Neural cell (in vitro differentiated cells): ENCODE measurements at regions not wholly inside any gene's neighbourhood (a gene's known extent, or its start where the extent isn't known, plus 50 kb on each side); places are given as distances from the start of the nearest gene placed in this dataset.

Experiments used
- H2AFZ ChIP-seq: fragments of 200-600, 300-800 bp; sonication (generic), shearing (Covaris generic); 2 replicates; pipeline ENCODE4 v1.6.0; 2014; ENCODE audit warnings: low read depth, mild to moderate bottlenecking, antibody characterized with exemption, low read length, moderate library complexity
- H3F3A ChIP-seq: fragments of 200-600 bp; shearing (Covaris generic); 2 replicates; pipeline ENCODE4 v1.6.1; 2016; ENCODE audit warnings: mild to moderate bottlenecking, moderate library complexity, mixed read lengths, antibody characterized with exemption, low read length; ENCODE audit not compliant: insufficient read depth, poor library complexity, severe bottlenecking
- H3K27ac ChIP-seq: fragments of 200-600, 300-800 bp; sonication (generic), shearing (Covaris generic); 2 replicates; pipeline ENCODE4 v1.5.1; 2014; ENCODE audit warnings: mild to moderate bottlenecking, low read length, moderate library complexity
- H3K27me3 ChIP-seq: fragments of 300-800, 200-600 bp; sonication (generic), shearing (Covaris generic); 2 replicates; pipeline ENCODE4 v1.6.0; 2014; ENCODE audit warnings: mild to moderate bottlenecking, low read depth, low read length, moderate library complexity; ENCODE audit not compliant: insufficient read depth
- H3K36me3 ChIP-seq: fragments of 300-800, 200-600 bp; sonication (generic), shearing (Covaris generic); 2 replicates; pipeline ENCODE4 v1.5.1; 2014; ENCODE audit warnings: mild to moderate bottlenecking, antibody characterized with exemption, low read length, moderate library complexity; ENCODE audit not compliant: insufficient read depth
- H3K4me2 ChIP-seq: fragments of 300-800, 200-600 bp; sonication (generic), shearing (Covaris generic); 2 replicates; pipeline ENCODE4 v1.6.0; 2014; ENCODE audit warnings: mild to moderate bottlenecking, low read length
- H3K4me3 ChIP-seq: fragments of 300-800, 200-600 bp; sonication (generic), shearing (Covaris generic); 2 replicates; pipeline ENCODE4 v1.5.1; 2014; ENCODE audit warnings: mild to moderate bottlenecking, low read length, moderate library complexity
- H3K79me2 ChIP-seq: fragments of 200-600 bp; shearing (Covaris generic); replicated peaks from 2 replicates; pipeline ENCODE4 v1.6.0; 2014; ENCODE audit warnings: mild to moderate bottlenecking, low read length, moderate library complexity; ENCODE audit not compliant: insufficient read depth
- H3K9ac ChIP-seq: fragments of 300-800, 200-600 bp; sonication (generic), shearing (Covaris generic); 2 replicates; pipeline ENCODE4 v1.6.1; 2016; ENCODE audit warnings: mild to moderate bottlenecking, low read length, mixed read lengths
- H3K9me2 ChIP-seq: fragments of 200-600 bp; shearing (Covaris generic); 2 replicates; pipeline ENCODE4 v1.6.1; 2016; ENCODE audit warnings: mild to moderate bottlenecking, low read length, mixed read lengths; ENCODE audit not compliant: insufficient read depth
- H3K9me3 ChIP-seq: fragments of 200-600, 300-800 bp; sonication (generic), shearing (Covaris generic); 2 replicates; pipeline ENCODE4 v1.6.1; 2016; ENCODE audit warnings: mild to moderate bottlenecking, mixed run types, low read length, moderate library complexity, mixed read lengths
- H4K20me1 ChIP-seq: fragments of 200-600 bp; shearing (Covaris generic); 2 replicates; pipeline ENCODE4 v1.6.1; 2016; ENCODE audit warnings: mild to moderate bottlenecking, mixed run types; ENCODE audit not compliant: insufficient read depth
- EP300 ChIP-seq: fragments of 450-650 bp; conservative IDR thresholded peaks from 2 replicates; pipeline ENCODE4 v1.6.1; 2014; ENCODE audit warnings: antibody characterized with exemption, mild to moderate bottlenecking, moderate library complexity; ENCODE audit not compliant: poor library complexity, severe bottlenecking
- EZH2 ChIP-seq: fragments of 200-600, 300-800 bp; shearing (Covaris generic), sonication (generic); IDR thresholded peaks from 2 replicates; pipeline ENCODE4 v1.6.1; 2014; ENCODE audit warnings: antibody characterized with exemption, low read length, borderline replicate concordance, mild to moderate bottlenecking; ENCODE audit not compliant: insufficient read depth, poor library complexity, severe bottlenecking
- MXI1 ChIP-seq: fragments of 450-650 bp; conservative IDR thresholded peaks from 2 replicates; pipeline ENCODE4 v1.6.1; 2014; ENCODE audit warnings: antibody characterized with exemption, mild to moderate bottlenecking; ENCODE audit not compliant: poor library complexity, severe bottlenecking
- POLR2AphosphoS5 ChIP-seq: IDR thresholded peaks from 2 replicates; pipeline ENCODE4 v1.6.1; 2012
- RAD21 ChIP-seq: fragments of 450-650 bp; conservative IDR thresholded peaks from 2 replicates; pipeline ENCODE4 v1.6.1; 2014; ENCODE audit warnings: antibody characterized with exemption, mild to moderate bottlenecking, moderate library complexity
- SMC3 ChIP-seq: fragments of 450-650 bp; conservative IDR thresholded peaks from 2 replicates; pipeline ENCODE4 v1.6.1; 2014; ENCODE audit warnings: antibody characterized with exemption, mild to moderate bottlenecking, moderate library complexity; ENCODE audit not compliant: poor library complexity
- TAF1 ChIP-seq: IDR thresholded peaks from 2 replicates; pipeline ENCODE4 v1.6.1; 2012; ENCODE audit warnings: low read depth
- TF ChIP-seq, protein P1 (sequence below): fragments of 450-650 bp; IDR thresholded peaks from 2 replicates; pipeline ENCODE4 v1.5.1; 2014; ENCODE audit warnings: antibody characterized with exemption, mild to moderate bottlenecking, moderate library complexity; ENCODE audit not compliant: poor library complexity, severe bottlenecking
- TF ChIP-seq, protein P2 (sequence below): IDR thresholded peaks from 2 replicates; pipeline ENCODE4 v1.6.1; 2012; ENCODE audit warnings: borderline replicate concordance

DNA sequence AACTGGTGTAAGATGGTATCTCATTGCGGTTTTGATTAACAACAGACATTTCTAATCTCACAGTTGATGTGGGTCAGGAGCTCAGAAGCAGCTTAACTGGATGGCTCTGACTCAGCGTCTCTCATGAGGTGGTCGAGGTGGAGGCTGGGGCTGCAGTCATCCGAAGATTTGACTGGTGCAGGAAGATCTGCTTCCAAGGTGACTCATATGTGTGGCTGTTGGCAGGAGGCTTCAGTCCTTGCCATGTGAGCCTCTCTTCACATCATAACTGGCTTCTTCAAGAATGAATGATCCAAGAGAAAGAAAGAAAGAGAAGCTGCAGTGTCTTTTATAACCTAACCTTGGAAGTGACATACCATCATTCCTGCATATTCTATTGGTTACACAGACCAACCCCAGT, 376.1 kb downstream of the SEC14L1 start:
- H3K27me3 ChIP-seq, result no peaks in the 10 kb centered on the region
- no peaks in the 10 kb centered on the region for H3F3A ChIP-seq
- no peak overlapping the region for H3K4me2 ChIP-seq
- no peak overlapping the region for H2AFZ ChIP-seq
- no peaks in the 10 kb centered on the region for H4K20me1 ChIP-seq
- TF ChIP-seq SMC3, result no peak
- no peak overlapping the region for H3K4me3 ChIP-seq
- no peaks in the 10 kb centered on the region for H3K9me2 ChIP-seq
- H3K79me2 ChIP-seq, result no peaks in the 10 kb centered on the region
- no peaks in the 10 kb centered on the region for H3K9me3 ChIP-seq
- H3K9ac ChIP-seq, result no peak overlapping the region
- H3K27ac ChIP-seq, result no peak overlapping the region
- H3K36me3 ChIP-seq, result no peaks in the 10 kb centered on the region

DNA sequence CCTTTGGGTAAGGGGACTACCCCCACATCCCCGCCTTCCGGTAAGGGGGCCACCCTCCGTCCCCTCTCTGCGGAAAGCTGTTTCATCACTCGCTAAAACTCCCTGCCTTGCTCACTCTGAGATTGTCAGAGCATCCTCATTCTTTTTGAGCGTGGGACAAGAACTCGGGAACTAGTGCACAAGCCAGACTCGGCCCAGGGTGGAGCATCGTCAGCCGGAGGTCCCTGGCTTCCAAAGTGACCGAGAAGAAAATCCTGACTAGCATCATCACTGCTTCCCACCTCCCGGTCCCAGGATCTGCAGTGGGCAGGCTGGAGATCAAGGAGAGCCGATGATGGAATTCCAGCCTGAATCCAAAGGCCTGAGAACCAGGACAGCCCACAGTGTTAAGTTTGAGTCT, 380.3 kb downstream of the SEC14L1 start:
- H3K27ac ChIP-seq, result no peak overlapping the region
- H2AFZ ChIP-seq, result no peak overlapping the region
- no peaks in the 10 kb centered on the region for H3K9me3 ChIP-seq
- TF ChIP-seq, protein P1, sequence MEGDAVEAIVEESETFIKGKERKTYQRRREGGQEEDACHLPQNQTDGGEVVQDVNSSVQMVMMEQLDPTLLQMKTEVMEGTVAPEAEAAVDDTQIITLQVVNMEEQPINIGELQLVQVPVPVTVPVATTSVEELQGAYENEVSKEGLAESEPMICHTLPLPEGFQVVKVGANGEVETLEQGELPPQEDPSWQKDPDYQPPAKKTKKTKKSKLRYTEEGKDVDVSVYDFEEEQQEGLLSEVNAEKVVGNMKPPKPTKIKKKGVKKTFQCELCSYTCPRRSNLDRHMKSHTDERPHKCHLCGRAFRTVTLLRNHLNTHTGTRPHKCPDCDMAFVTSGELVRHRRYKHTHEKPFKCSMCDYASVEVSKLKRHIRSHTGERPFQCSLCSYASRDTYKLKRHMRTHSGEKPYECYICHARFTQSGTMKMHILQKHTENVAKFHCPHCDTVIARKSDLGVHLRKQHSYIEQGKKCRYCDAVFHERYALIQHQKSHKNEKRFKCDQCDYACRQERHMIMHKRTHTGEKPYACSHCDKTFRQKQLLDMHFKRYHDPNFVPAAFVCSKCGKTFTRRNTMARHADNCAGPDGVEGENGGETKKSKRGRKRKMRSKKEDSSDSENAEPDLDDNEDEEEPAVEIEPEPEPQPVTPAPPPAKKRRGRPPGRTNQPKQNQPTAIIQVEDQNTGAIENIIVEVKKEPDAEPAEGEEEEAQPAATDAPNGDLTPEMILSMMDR, result no peak
- TF ChIP-seq, protein P2, sequence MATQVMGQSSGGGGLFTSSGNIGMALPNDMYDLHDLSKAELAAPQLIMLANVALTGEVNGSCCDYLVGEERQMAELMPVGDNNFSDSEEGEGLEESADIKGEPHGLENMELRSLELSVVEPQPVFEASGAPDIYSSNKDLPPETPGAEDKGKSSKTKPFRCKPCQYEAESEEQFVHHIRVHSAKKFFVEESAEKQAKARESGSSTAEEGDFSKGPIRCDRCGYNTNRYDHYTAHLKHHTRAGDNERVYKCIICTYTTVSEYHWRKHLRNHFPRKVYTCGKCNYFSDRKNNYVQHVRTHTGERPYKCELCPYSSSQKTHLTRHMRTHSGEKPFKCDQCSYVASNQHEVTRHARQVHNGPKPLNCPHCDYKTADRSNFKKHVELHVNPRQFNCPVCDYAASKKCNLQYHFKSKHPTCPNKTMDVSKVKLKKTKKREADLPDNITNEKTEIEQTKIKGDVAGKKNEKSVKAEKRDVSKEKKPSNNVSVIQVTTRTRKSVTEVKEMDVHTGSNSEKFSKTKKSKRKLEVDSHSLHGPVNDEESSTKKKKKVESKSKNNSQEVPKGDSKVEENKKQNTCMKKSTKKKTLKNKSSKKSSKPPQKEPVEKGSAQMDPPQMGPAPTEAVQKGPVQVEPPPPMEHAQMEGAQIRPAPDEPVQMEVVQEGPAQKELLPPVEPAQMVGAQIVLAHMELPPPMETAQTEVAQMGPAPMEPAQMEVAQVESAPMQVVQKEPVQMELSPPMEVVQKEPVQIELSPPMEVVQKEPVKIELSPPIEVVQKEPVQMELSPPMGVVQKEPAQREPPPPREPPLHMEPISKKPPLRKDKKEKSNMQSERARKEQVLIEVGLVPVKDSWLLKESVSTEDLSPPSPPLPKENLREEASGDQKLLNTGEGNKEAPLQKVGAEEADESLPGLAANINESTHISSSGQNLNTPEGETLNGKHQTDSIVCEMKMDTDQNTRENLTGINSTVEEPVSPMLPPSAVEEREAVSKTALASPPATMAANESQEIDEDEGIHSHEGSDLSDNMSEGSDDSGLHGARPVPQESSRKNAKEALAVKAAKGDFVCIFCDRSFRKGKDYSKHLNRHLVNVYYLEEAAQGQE, result no peak
- no peak for TF ChIP-seq RAD21
- no peak for TF ChIP-seq EP300
- no peak for TF ChIP-seq TAF1
- no peak for TF ChIP-seq SMC3
- no peak for TF ChIP-seq EZH2
- TF ChIP-seq MXI1, result no peak
- no peak for TF ChIP-seq POLR2AphosphoS5
- no peaks in the 10 kb centered on the region for H4K20me1 ChIP-seq
- H3F3A ChIP-seq, result no peaks in the 10 kb centered on the region
- no peak overlapping the region for H3K9ac ChIP-seq
- no peaks in the 10 kb centered on the region for H3K9me2 ChIP-seq
- H3K36me3 ChIP-seq, result no peaks in the 10 kb centered on the region
- no peak overlapping the region for H3K4me3 ChIP-seq
- H3K79me2 ChIP-seq, result no peaks in the 10 kb centered on the region
- H3K4me2 ChIP-seq, result no peak overlapping the region
- H3K27me3 ChIP-seq, result no peaks in the 10 kb centered on the region

- TF ChIP-seq, protein P2, result no peak
- TF ChIP-seq, protein P1, result no peak
- no peak for TF ChIP-seq EP300
- TF ChIP-seq TAF1, result no peak
- TF ChIP-seq RAD21, result no peak
- TF ChIP-seq EZH2, result no peak
- no peak for TF ChIP-seq SMC3
- TF ChIP-seq MXI1, result no peak
- no peak for TF ChIP-seq POLR2AphosphoS5
- H3K27me3 ChIP-seq, result no peaks in the 10 kb centered on the region
- H3K4me3 ChIP-seq, result no peak overlapping the region
- H3K27ac ChIP-seq, result no peak overlapping the region
- no peaks in the 10 kb centered on the region for H3K9me3 ChIP-seq
- no peak overlapping the region for H2AFZ ChIP-seq
- no peak overlapping the region for H3K4me2 ChIP-seq
- H3K9ac ChIP-seq, result no peak overlapping the region
- no peaks in the 10 kb centered on the region for H3K36me3 ChIP-seq
- no peaks in the 10 kb centered on the region for H3K9me2 ChIP-seq
- no peaks in the 10 kb centered on the region for H3K79me2 ChIP-seq
- H4K20me1 ChIP-seq, result no peaks in the 10 kb centered on the region
- no peaks in the 10 kb centered on the region for H3F3A ChIP-seq
Measured at GRCh38 chr17:77523540-77523939, 382.8 kb downstream of the SEC14L1 start.
